ENCODE measurements at regions not wholly inside any gene's neighbourhood (a gene's known extent, or its start where the extent isn't known, plus 50 kb on each side); places are given as distances from the start of the nearest gene placed in this dataset.

DNA sequence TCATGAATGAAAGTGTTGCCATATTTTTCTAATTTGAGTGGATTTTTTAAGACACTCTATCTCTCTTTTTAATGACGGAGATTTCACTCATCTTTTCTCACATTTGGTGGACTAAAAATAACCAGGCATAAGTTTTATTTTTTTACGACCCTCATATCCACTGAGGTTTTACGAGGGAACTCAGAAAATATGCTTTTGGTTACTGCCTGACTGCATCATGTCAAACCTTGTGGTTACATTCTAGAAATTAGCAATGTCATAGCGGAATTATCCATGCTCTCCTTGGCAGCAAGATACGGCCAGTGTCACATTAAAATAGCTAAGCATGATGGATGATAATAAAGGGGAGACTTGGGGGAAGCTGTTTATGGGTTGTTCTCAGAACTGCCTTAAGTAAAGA is 428.6 kb upstream of the FSHR start:
- TF ChIP-seq EP300 (IDR thresholded peaks at IDR 0.05; ENCODE audit: low read depth) (no peak), POLR2A (IDR thresholded peaks at IDR 0.05) (no peak)
- TF ChIP-seq, protein P1, sequence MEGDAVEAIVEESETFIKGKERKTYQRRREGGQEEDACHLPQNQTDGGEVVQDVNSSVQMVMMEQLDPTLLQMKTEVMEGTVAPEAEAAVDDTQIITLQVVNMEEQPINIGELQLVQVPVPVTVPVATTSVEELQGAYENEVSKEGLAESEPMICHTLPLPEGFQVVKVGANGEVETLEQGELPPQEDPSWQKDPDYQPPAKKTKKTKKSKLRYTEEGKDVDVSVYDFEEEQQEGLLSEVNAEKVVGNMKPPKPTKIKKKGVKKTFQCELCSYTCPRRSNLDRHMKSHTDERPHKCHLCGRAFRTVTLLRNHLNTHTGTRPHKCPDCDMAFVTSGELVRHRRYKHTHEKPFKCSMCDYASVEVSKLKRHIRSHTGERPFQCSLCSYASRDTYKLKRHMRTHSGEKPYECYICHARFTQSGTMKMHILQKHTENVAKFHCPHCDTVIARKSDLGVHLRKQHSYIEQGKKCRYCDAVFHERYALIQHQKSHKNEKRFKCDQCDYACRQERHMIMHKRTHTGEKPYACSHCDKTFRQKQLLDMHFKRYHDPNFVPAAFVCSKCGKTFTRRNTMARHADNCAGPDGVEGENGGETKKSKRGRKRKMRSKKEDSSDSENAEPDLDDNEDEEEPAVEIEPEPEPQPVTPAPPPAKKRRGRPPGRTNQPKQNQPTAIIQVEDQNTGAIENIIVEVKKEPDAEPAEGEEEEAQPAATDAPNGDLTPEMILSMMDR (IDR thresholded peaks at IDR 0.05), result no peak

Data from transverse colon (tissue), 3 donors.